ENCODE measurements at regions not wholly inside any gene's neighbourhood (a gene's known extent, or its start where the extent isn't known, plus 50 kb on each side); places are given as distances from the start of the nearest gene placed in this dataset.
A peak's percentile ranks its signal among the peaks of the same experiment; 100 is the strongest.

- no peaks in the 10 kb centered on the region for H3K27me3 ChIP-seq (ENCODE audit: control insufficient read depth in 4 of 4, insufficient read depth in 4 of 4, low read length in 3 of 4)
- no peak for DNase-seq (ENCODE audit: low spot score)
- TF ChIP-seq MAX (IDR thresholded peaks at IDR 0.05) (no peak), JUND (IDR thresholded peaks at IDR 0.05) (no peak), FOXA2 (IDR thresholded peaks at IDR 0.05) (no peak), RXRA (IDR thresholded peaks at IDR 0.05) (no peak), GABPA (IDR thresholded peaks at IDR 0.05 in 1 of 2, conservative IDR thresholded peaks at IDR 0.05 in 1 of 2) (no peak), EGR1 (IDR thresholded peaks at IDR 0.05; ENCODE audit: low read depth in 2 of 2) (no peak), ZBTB33 (IDR thresholded peaks at IDR 0.05) (no peak)
- H3K27ac ChIP-seq (ENCODE audit: low read depth in 1 of 2, low read length in 2 of 2), result peak overlapping the region; percentile 26 to 69
- no peaks in the 10 kb centered on the region for H3K4me1 ChIP-seq (ENCODE audit: control insufficient read depth in 4 of 4, insufficient read depth in 4 of 4, low read length in 3 of 4)
- H3K4me3 ChIP-seq (ENCODE audit: low read depth in 1 of 3, low read length in 3 of 3), result no peak overlapping the region
- no peaks in the 10 kb centered on the region for H3K36me3 ChIP-seq (ENCODE audit: control insufficient read depth in 4 of 4, insufficient read depth in 3 of 4, low read depth in 1 of 4, low read length in 3 of 4)
- H3K9me3 ChIP-seq (ENCODE audit: control insufficient read depth in 4 of 4, low read length in 3 of 4), result no peaks in the 10 kb centered on the region
- H3K9ac ChIP-seq (ENCODE audit: low read depth in 1 of 2, low read length in 2 of 2), result no peak overlapping the region
- WGBS, result 78% methylated on average over 8 of the region's 8 CpGs
Measured at GRCh38 chr6:25178336-25179035, 100.7 kb upstream of the CARMIL1 start.

- Histone ChIP-seq H3K9ac (ENCODE audit: low read depth in 1 of 2, low read length in 2 of 2) (no peak overlapping the region), H3K4me3 (ENCODE audit: low read depth in 1 of 3, low read length in 3 of 3) (no peak overlapping the region), H3K36me3 (ENCODE audit: control insufficient read depth in 4 of 4, insufficient read depth in 3 of 4, low read depth in 1 of 4, low read length in 3 of 4) (no peaks in the 10 kb centered on the region), H3K4me1 (ENCODE audit: control insufficient read depth in 4 of 4, insufficient read depth in 4 of 4, low read length in 3 of 4) (no peaks in the 10 kb centered on the region), H3K27ac (ENCODE audit: low read depth in 1 of 2, low read length in 2 of 2) (peak overlapping the region; percentile 26 to 69), H3K27me3 (ENCODE audit: control insufficient read depth in 4 of 4, insufficient read depth in 4 of 4, low read length in 3 of 4) (no peaks in the 10 kb centered on the region), H3K9me3 (ENCODE audit: control insufficient read depth in 4 of 4, low read length in 3 of 4) (no peaks in the 10 kb centered on the region)
- DNase-seq (ENCODE audit: low spot score), result no peak
- WGBS, result 66% methylated on average over 4 of the region's 4 CpGs
- no peak for TF ChIP-seq ATF3 (IDR thresholded peaks at IDR 0.05)
- peak; percentile 23 for TF ChIP-seq NR2F2 (IDR thresholded peaks at IDR 0.05)
- no peak for TF ChIP-seq HNF4A (conservative IDR thresholded peaks at IDR 0.05)
- no peak for TF ChIP-seq CTCF (IDR thresholded peaks at IDR 0.05; ENCODE audit: low read depth, low read length, missing input control)
- TF ChIP-seq REST (IDR thresholded peaks at IDR 0.05), result no peak
- no peak for TF ChIP-seq RAD21 (IDR thresholded peaks at IDR 0.05)
- no peak for TF ChIP-seq FOXA2 (IDR thresholded peaks at IDR 0.05)
- peak in 1 of 2 donors; percentile 23 for TF ChIP-seq JUND (IDR thresholded peaks at IDR 0.05)
- TF ChIP-seq ZBTB33 (IDR thresholded peaks at IDR 0.05), result no peak
- TF ChIP-seq HNF4G (IDR thresholded peaks at IDR 0.05), result no peak
- TF ChIP-seq SP1 (IDR thresholded peaks at IDR 0.05), result peak; percentile 43
- TF ChIP-seq YY1 (IDR thresholded peaks at IDR 0.05), result no peak
- TF ChIP-seq MAX (IDR thresholded peaks at IDR 0.05), result no peak
- no peak for TF ChIP-seq EGR1 (IDR thresholded peaks at IDR 0.05; ENCODE audit: low read depth in 2 of 2)
- peak; percentile 24 to 30 for TF ChIP-seq RXRA (IDR thresholded peaks at IDR 0.05)
- TF ChIP-seq TAF1 (conservative IDR thresholded peaks at IDR 0.05), result no peak
- TF ChIP-seq FOXA1 (IDR thresholded peaks at IDR 0.05), result no peak
- no peak for TF ChIP-seq GABPA (IDR thresholded peaks at IDR 0.05 in 1 of 2, conservative IDR thresholded peaks at IDR 0.05 in 1 of 2)
Measured at GRCh38 chr6:25179051-25179778, 100.0 kb upstream of the CARMIL1 start.

Measured in liver (tissue), 8 donors.